ENCODE measurements at regions not wholly inside any gene's neighbourhood (a gene's known extent, or its start where the extent isn't known, plus 50 kb on each side); places are given as distances from the start of the nearest gene placed in this dataset.

DNA sequence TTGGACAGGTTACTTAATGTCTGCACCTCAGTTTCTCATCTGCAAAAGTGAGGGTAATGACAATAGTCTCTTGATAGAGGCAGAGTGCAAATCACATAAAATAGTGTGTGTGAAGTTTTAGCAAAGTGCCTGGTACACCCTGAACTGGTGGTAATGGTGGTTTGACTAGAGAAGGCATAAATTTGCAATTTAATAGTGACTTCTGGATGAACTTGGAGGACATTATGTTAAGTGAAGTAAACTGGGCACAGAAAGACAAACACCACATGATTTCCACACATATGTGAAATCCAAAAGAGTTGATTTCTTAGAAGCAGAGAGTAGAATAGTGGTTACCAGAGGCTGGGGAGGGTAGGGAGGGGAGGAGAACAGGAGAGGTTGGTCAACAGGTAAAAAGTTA, 54.8 kb upstream of the FUT8 start:
- FAIRE-seq (peak; percentile 23), DNase-seq (ENCODE audit: insufficient read length, low spot score) (no peak)
- TF ChIP-seq TAF1 (IDR thresholded peaks at IDR 0.05; ENCODE audit: low read depth, low read length) = no peak
- TF ChIP-seq POLR2A (IDR thresholded peaks at IDR 0.05; ENCODE audit: low read depth, low read length) = no peak
- no peak for TF ChIP-seq POU2F2 (IDR thresholded peaks at IDR 0.05; ENCODE audit: low read depth, low read length)
- no peak for TF ChIP-seq POLR2AphosphoS5 (IDR thresholded peaks at IDR 0.05; ENCODE audit: low read depth, low read length)
- TF ChIP-seq SPI1 (IDR thresholded peaks at IDR 0.05; ENCODE audit: low read depth, low read length) = no peak
- no peak for TF ChIP-seq PAX5 (IDR thresholded peaks at IDR 0.05; ENCODE audit: insufficient read depth, low read length, severe bottlenecking)

DNA sequence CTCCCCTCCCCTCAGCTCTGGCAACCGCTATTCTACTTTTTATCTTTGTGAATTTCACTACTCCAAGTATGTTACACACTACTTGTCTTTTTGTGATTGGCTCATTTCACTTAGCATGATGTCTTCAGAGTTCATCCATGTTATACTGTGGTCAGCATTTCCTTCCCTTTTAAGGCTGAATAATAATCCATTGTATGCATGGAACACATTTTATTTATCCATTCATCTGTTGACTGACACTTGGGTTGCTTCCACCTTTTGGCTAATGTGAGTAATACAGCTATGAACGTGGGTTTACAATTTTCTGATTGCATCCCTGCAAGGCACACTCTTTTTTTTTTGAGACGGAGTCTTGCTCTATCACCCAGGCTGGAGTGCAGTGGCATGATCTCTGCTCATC, 53.0 kb upstream of the FUT8 start:
- TF ChIP-seq POU2F2 (IDR thresholded peaks at IDR 0.05; ENCODE audit: low read depth, low read length) = no peak
- TF ChIP-seq TAF1 (IDR thresholded peaks at IDR 0.05; ENCODE audit: low read depth, low read length) = no peak
- TF ChIP-seq POLR2A (IDR thresholded peaks at IDR 0.05; ENCODE audit: low read depth, low read length) = no peak
- no peak for TF ChIP-seq POLR2AphosphoS5 (IDR thresholded peaks at IDR 0.05; ENCODE audit: low read depth, low read length)
- no peak for TF ChIP-seq PAX5 (IDR thresholded peaks at IDR 0.05; ENCODE audit: insufficient read depth, low read length, severe bottlenecking)
- no peak for TF ChIP-seq SPI1 (IDR thresholded peaks at IDR 0.05; ENCODE audit: low read depth, low read length)
- FAIRE-seq (peak; percentile 55), DNase-seq (ENCODE audit: insufficient read length, low spot score) (no peak)

- DNase-seq (ENCODE audit: insufficient read length, low spot score) (no peak), FAIRE-seq (no peak)
- no peak for TF ChIP-seq POLR2AphosphoS5 (IDR thresholded peaks at IDR 0.05; ENCODE audit: low read depth, low read length)
- TF ChIP-seq POU2F2 (IDR thresholded peaks at IDR 0.05; ENCODE audit: low read depth, low read length) = no peak
- no peak for TF ChIP-seq POLR2A (IDR thresholded peaks at IDR 0.05; ENCODE audit: low read depth, low read length)
- TF ChIP-seq SPI1 (IDR thresholded peaks at IDR 0.05; ENCODE audit: low read depth, low read length) = no peak
- TF ChIP-seq TAF1 (IDR thresholded peaks at IDR 0.05; ENCODE audit: low read depth, low read length) = no peak
- TF ChIP-seq PAX5 (IDR thresholded peaks at IDR 0.05; ENCODE audit: insufficient read depth, low read length, severe bottlenecking) = no peak
Measured at GRCh38 chr14:65360144-65360784, 52.3 kb upstream of the FUT8 start.

- TF ChIP-seq POLR2A (IDR thresholded peaks at IDR 0.05; ENCODE audit: low read depth, low read length) (no peak), SPI1 (IDR thresholded peaks at IDR 0.05; ENCODE audit: low read depth, low read length) (no peak), POLR2AphosphoS5 (IDR thresholded peaks at IDR 0.05; ENCODE audit: low read depth, low read length) (no peak), PAX5 (IDR thresholded peaks at IDR 0.05; ENCODE audit: insufficient read depth, low read length, severe bottlenecking) (no peak), POU2F2 (IDR thresholded peaks at IDR 0.05; ENCODE audit: low read depth, low read length) (no peak), TAF1 (IDR thresholded peaks at IDR 0.05; ENCODE audit: low read depth, low read length) (no peak)
- DNase-seq (ENCODE audit: insufficient read length, low spot score) (no peak), FAIRE-seq (no peak)
Measured at GRCh38 chr14:65361920-65362319, 50.6 kb upstream of the FUT8 start.

All from GM12891 (cell line).